ENCODE measurements at regions not wholly inside any gene's neighbourhood (a gene's known extent, or its start where the extent isn't known, plus 50 kb on each side); places are given as distances from the start of the nearest gene placed in this dataset.
"Not testable (repeated sequence)": the region's sequence is repeated elsewhere in the genome, so short reads cannot be mapped to it uniquely, and the experiment has no call there.

DNA sequence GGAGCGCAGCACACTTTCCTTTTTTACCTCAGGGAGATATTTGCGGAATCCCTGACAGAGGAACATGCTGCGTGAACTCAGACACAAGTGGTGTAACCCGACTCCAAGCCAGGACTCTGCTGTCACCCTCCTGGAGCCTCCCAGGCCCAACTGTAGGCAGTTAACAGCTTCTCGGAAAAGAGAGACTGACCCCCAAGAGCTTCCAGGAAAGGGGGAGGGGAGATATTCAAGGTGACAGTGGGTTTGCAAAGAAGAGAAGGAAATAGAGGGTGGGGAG lies 103.1 kb upstream of the NBPF26 start:
- not testable (repeated sequence) for H3K27ac Mint-ChIP-seq; DNase-seq; H3K4me1 Mint-ChIP-seq; H3K27me3 Mint-ChIP-seq; H3K27ac ChIP-seq (ENCODE audit: insufficient read depth, low read length, poor library complexity, severe bottlenecking); H3K36me3 ChIP-seq (ENCODE audit: control insufficient read depth, insufficient read depth, low read length); H3K4me3 Mint-ChIP-seq; H3K4me1 ChIP-seq (ENCODE audit: control insufficient read depth, insufficient read depth, low read length, poor library complexity, severe bottlenecking); ATAC-seq (ENCODE audit: low read depth in 2 of 2); H3K27me3 ChIP-seq (ENCODE audit: control insufficient read depth, insufficient read depth, low read length); H3K4me3 ChIP-seq (ENCODE audit: low read depth, low read length); H3K9me3 ChIP-seq (ENCODE audit: control insufficient read depth in 2 of 2, low read length in 2 of 2); H3K9me3 Mint-ChIP-seq; H3K36me3 Mint-ChIP-seq

DNA sequence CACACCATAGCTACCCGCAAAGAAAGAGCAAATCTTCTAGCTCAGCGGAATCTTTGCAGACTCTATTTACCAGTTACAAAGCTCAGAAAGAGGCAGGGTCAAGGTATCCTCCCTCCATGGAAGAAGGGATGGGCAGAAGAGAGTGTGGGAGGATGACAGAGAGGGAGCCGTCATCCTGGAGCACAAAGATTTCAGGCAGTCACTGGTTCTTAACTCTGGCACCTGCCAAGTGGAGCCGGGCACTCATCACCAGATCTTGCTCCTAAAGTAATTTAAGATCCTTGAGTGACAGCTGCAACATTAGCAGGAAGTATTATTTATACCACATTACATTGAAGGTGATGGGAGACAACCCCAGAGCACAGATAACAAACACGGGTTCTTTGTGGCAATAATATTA lies 102.5 kb upstream of the NBPF26 start:
- H3K36me3 Mint-ChIP-seq; H3K27me3 ChIP-seq (ENCODE audit: control insufficient read depth, insufficient read depth, low read length); DNase-seq; H3K4me3 Mint-ChIP-seq; H3K9me3 Mint-ChIP-seq; H3K9me3 ChIP-seq (ENCODE audit: control insufficient read depth in 2 of 2, low read length in 2 of 2); H3K4me1 ChIP-seq (ENCODE audit: control insufficient read depth, insufficient read depth, low read length, poor library complexity, severe bottlenecking); H3K4me1 Mint-ChIP-seq; H3K27ac Mint-ChIP-seq; ATAC-seq (ENCODE audit: low read depth in 2 of 2); H3K27me3 Mint-ChIP-seq; H3K36me3 ChIP-seq (ENCODE audit: control insufficient read depth, insufficient read depth, low read length); H3K27ac ChIP-seq (ENCODE audit: insufficient read depth, low read length, poor library complexity, severe bottlenecking); H3K4me3 ChIP-seq (ENCODE audit: low read depth, low read length): not testable (repeated sequence)

DNA sequence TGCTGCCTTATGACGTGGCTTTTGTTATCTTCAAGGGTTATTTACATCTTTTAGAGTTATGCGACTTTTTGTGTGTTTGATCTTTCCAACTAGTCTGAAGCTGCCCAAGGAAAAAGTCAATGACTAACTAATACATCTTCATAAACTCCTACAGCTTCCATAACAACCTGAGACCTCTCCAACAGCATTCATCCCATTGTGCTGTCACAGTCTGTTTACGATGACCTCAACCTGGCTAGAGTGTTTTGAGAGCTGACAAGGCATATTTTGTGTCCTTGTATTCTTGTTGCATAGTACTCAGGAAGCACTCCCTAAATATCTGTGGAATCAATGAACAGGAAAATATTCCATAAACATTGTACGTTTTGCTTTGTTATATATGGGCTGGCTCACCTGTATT lies 100.2 kb upstream of the NBPF26 start:
- H3K4me3 Mint-ChIP-seq; DNase-seq; H3K36me3 ChIP-seq (ENCODE audit: control insufficient read depth, insufficient read depth, low read length); H3K4me3 ChIP-seq (ENCODE audit: low read depth, low read length); H3K27me3 Mint-ChIP-seq; H3K4me1 ChIP-seq (ENCODE audit: control insufficient read depth, insufficient read depth, low read length, poor library complexity, severe bottlenecking); H3K27ac ChIP-seq (ENCODE audit: insufficient read depth, low read length, poor library complexity, severe bottlenecking); H3K4me1 Mint-ChIP-seq; H3K9me3 Mint-ChIP-seq; H3K27me3 ChIP-seq (ENCODE audit: control insufficient read depth, insufficient read depth, low read length); H3K27ac Mint-ChIP-seq; H3K36me3 Mint-ChIP-seq; ATAC-seq (ENCODE audit: low read depth in 2 of 2); H3K9me3 ChIP-seq (ENCODE audit: control insufficient read depth in 2 of 2, low read length in 2 of 2): not testable (repeated sequence)

DNA sequence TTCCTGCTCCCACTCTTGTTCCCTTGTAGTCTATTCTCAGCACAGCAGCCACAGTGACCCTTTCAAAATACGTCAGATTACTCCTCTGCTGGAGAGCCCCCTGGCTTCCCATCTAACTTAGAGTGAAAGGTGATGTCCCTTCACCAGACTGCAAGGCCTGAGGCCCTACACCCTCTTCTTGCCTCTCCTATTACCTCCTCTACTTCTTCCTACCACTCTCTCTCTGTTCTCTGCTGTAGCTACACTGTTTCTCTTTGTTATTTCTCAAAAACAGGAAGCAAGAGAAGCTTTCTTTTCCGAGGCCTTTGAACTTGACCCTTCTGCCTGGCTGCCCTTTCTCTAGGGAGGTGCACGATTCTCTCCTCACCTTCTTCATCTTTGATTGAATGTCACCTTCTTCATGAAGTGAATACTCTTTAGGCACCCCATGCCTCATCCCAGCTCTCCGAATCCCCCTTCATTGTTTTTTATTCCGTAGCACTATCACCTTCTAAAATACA lies 99.1 kb upstream of the NBPF26 start:
- not testable (repeated sequence) for H3K9me3 Mint-ChIP-seq; H3K4me1 Mint-ChIP-seq; ATAC-seq (ENCODE audit: low read depth in 2 of 2); H3K27me3 ChIP-seq (ENCODE audit: control insufficient read depth, insufficient read depth, low read length); H3K4me3 ChIP-seq (ENCODE audit: low read depth, low read length); DNase-seq; H3K36me3 ChIP-seq (ENCODE audit: control insufficient read depth, insufficient read depth, low read length); H3K4me1 ChIP-seq (ENCODE audit: control insufficient read depth, insufficient read depth, low read length, poor library complexity, severe bottlenecking); H3K9me3 ChIP-seq (ENCODE audit: control insufficient read depth in 2 of 2, low read length in 2 of 2); H3K27me3 Mint-ChIP-seq; H3K27ac ChIP-seq (ENCODE audit: insufficient read depth, low read length, poor library complexity, severe bottlenecking); H3K36me3 Mint-ChIP-seq
- Mint-ChIP-seq H3K27ac (peak overlapping the region in 1 of 3 donors; percentile 40), H3K4me3 (peak overlapping the region in 1 of 4 donors; percentile 43)

DNA sequence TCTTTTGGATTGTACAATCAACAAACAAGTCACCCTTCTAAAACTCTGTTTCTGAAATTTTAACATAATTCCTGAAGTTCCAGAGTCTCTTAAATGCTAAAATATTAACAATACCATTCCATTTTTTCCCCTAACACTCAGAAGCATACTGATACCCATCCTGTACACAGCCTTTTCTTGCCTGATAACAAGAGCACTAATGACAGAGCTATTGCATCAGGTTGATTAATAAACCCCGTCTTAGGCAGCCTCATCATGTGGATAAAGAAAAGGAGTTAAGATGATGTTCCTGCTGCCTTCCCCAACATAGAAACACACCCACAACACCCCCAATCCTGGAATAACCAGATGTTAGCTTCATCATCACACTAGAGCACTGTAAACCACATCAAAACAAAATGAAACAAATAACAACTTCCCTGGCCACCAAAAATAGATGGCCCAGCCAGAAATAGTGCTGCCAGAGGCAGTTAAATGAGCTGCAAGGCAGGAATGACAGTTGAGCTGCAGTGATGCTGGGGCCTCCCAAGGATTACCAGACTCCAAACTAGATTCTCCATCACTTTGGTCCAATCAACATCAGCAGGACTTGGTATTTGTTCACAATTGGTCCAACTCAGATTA lies 93.8 kb upstream of the NBPF26 start:
- H3K4me1 Mint-ChIP-seq; H3K9me3 Mint-ChIP-seq; H3K36me3 ChIP-seq (ENCODE audit: control insufficient read depth, insufficient read depth, low read length); H3K36me3 Mint-ChIP-seq; H3K27ac ChIP-seq (ENCODE audit: insufficient read depth, low read length, poor library complexity, severe bottlenecking); DNase-seq; H3K9me3 ChIP-seq (ENCODE audit: control insufficient read depth in 2 of 2, low read length in 2 of 2); H3K4me3 Mint-ChIP-seq; H3K27me3 Mint-ChIP-seq; H3K4me3 ChIP-seq (ENCODE audit: low read depth, low read length); H3K27ac Mint-ChIP-seq; H3K4me1 ChIP-seq (ENCODE audit: control insufficient read depth, insufficient read depth, low read length, poor library complexity, severe bottlenecking); H3K27me3 ChIP-seq (ENCODE audit: control insufficient read depth, insufficient read depth, low read length); ATAC-seq (ENCODE audit: low read depth in 2 of 2): not testable (repeated sequence)

DNA sequence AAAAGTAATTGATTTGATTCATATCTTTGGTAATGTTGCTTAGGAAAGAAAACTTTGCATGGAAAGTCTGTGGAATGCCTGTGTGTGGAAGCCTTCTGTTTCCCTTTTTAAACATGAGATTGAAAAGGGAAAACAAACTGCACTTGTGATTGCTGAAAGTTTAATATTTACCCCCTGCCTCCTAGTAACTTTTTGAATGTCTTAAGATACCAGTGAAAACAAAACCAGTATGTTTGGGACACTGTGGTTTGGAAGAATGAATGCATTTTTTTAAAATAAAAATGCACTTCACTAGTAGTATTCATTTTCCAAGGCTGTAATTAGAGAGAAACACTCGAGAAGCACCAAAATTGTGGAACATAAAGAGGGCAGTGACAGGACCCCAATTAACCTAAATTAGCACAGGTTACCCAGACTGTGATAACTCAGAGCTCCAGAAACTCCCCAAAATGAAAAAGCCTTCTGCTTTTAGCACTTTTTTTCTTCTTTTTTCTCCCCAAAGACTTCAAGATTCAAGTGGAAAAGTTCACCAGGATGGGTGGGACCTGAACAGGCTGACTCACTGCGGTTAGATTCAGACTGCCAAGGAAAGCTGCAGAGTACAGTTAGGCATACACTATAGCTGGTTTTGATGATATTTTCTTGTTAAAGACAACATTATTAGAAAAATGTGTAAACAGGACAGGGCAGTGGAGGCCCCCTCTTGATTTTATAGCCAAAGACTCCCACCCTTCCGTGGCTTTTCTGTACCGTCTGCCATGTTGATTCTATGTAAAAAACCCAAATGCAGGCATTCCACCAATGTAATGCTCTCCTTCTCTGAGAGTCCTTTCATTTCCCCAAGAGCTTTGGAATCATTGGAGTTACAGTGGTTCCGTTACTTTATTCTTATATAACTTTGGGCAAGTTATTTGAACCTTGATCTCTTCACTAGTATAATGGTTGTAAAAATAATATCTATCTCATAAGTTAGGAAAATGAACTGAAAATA lies 88.6 kb upstream of the NBPF26 start:
- not testable (repeated sequence) for H3K4me1 Mint-ChIP-seq; ATAC-seq (ENCODE audit: low read depth in 2 of 2); H3K36me3 Mint-ChIP-seq; H3K9me3 Mint-ChIP-seq; H3K27ac Mint-ChIP-seq; H3K4me1 ChIP-seq (ENCODE audit: control insufficient read depth, insufficient read depth, low read length, poor library complexity, severe bottlenecking); H3K4me3 ChIP-seq (ENCODE audit: low read depth, low read length); H3K4me3 Mint-ChIP-seq; H3K27ac ChIP-seq (ENCODE audit: insufficient read depth, low read length, poor library complexity, severe bottlenecking); H3K27me3 Mint-ChIP-seq; H3K36me3 ChIP-seq (ENCODE audit: control insufficient read depth, insufficient read depth, low read length); H3K9me3 ChIP-seq (ENCODE audit: control insufficient read depth in 2 of 2, low read length in 2 of 2); H3K27me3 ChIP-seq (ENCODE audit: control insufficient read depth, insufficient read depth, low read length); DNase-seq

DNA sequence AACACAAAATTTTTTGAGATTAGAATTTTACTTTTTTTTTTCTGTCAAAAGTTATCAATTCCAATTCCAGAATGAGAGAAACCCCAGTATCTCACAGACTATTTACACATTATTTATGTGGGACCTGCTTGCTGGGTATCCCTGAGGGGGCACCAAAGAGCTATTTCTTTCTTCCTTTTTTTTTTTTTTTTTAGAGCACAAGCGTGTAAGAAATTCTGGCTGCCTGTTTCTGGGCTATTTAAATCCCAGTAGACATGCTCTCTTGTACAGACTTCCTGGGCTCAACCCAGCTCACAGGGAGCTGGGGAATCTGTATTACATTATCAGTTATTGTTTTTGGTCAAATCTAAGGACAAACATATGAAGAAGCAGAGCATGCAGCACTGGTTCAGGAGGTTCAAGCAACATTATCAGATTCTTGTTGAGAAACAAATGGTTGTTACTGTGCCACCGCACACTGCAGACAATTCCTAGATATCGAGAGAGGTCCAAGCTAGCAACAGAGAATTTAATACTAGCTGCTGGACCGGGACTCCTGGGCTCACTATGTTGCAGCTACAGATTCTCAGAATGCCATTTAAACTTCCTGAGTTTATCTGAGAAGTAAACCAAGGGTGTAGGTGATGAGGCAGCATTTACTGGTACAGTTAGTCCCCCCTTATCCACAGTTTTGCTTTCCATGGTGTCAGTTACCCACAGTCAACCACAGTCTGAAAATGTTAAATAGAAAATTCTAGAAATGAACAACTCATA lies 83.3 kb upstream of the NBPF26 start:
- H3K4me3 Mint-ChIP-seq; H3K4me1 ChIP-seq (ENCODE audit: control insufficient read depth, insufficient read depth, low read length, poor library complexity, severe bottlenecking); H3K4me3 ChIP-seq (ENCODE audit: low read depth, low read length); DNase-seq; H3K27me3 ChIP-seq (ENCODE audit: control insufficient read depth, insufficient read depth, low read length); H3K27ac ChIP-seq (ENCODE audit: insufficient read depth, low read length, poor library complexity, severe bottlenecking); H3K9me3 Mint-ChIP-seq; H3K36me3 Mint-ChIP-seq; H3K9me3 ChIP-seq (ENCODE audit: control insufficient read depth in 2 of 2, low read length in 2 of 2); H3K27ac Mint-ChIP-seq; H3K27me3 Mint-ChIP-seq; H3K36me3 ChIP-seq (ENCODE audit: control insufficient read depth, insufficient read depth, low read length); ATAC-seq (ENCODE audit: low read depth in 2 of 2); H3K4me1 Mint-ChIP-seq: not testable (repeated sequence)

DNA sequence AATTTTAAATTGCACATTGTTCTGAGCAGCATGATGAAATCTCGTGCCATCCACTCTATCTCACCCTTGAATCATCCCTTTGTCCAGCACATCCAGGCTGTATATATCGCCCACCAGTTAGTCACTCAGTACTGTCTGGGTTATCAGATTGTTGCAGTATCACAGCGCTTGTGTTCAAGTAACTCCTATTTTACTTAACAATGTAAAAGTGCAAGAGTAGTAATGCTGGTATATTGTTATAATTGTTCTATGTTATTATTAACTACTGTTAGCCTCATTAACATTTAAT lies 82.8 kb upstream of the NBPF26 start:
- H3K4me1 ChIP-seq (ENCODE audit: control insufficient read depth, insufficient read depth, low read length, poor library complexity, severe bottlenecking); H3K36me3 ChIP-seq (ENCODE audit: control insufficient read depth, insufficient read depth, low read length); H3K27ac ChIP-seq (ENCODE audit: insufficient read depth, low read length, poor library complexity, severe bottlenecking); ATAC-seq (ENCODE audit: low read depth in 2 of 2); H3K27ac Mint-ChIP-seq; H3K36me3 Mint-ChIP-seq; H3K27me3 Mint-ChIP-seq; H3K4me3 Mint-ChIP-seq; H3K9me3 ChIP-seq (ENCODE audit: control insufficient read depth in 2 of 2, low read length in 2 of 2); DNase-seq; H3K4me3 ChIP-seq (ENCODE audit: low read depth, low read length); H3K27me3 ChIP-seq (ENCODE audit: control insufficient read depth, insufficient read depth, low read length); H3K9me3 Mint-ChIP-seq; H3K4me1 Mint-ChIP-seq: not testable (repeated sequence)

Data from CD4-positive, CD25-positive, alpha-beta regulatory T cell (primary cell).